Left lobe of liver (tissue), 2 donors: ENCODE measurements at regions not wholly inside any gene's neighbourhood (a gene's known extent, or its start where the extent isn't known, plus 50 kb on each side); places are given as distances from the start of the nearest gene placed in this dataset.
A peak's percentile ranks its signal among the peaks of the same experiment; 100 is the strongest.

Experiments
- ATAC-seq: fragments of 200-7000 bp; cut with Tn5 transposase; one replicate; pipeline ENCODE4 v1.9.1; 2020; ENCODE audit warnings: mild to moderate bottlenecking, moderate library complexity
- DNase-seq: peaks from one replicate; pipeline ENCODE4 v3.0.0-alpha.2; 2020; ENCODE audit warnings: low spot score
- donor health status: DM: no; HTN: no; CAD: no; lungs with moderate emphysema.
- donor health status: DM: no; HTN: yes; CAD: no.

- DNase-seq = no peak
- ATAC-seq = no peak
Observed at GRCh38 chr14:97539884-97540283, 742.7 kb downstream of the VRK1 start.

- ATAC-seq = no peak
- DNase-seq = no peak
Observed at GRCh38 chr14:97543221-97543620, 746.0 kb downstream of the VRK1 start.

- ATAC-seq (no peak), DNase-seq (no peak)
Observed at GRCh38 chr14:97543816-97544215, 746.6 kb downstream of the VRK1 start.

- no peak for DNase-seq
- no peak for ATAC-seq
Observed at GRCh38 chr14:97544571-97544970, 747.4 kb downstream of the VRK1 start.

- DNase-seq (no peak), ATAC-seq (no peak)
Observed at GRCh38 chr14:97546491-97547230, 749.5 kb downstream of the VRK1 start.

- DNase-seq (no peak), ATAC-seq (no peak)
Observed at GRCh38 chr14:97550463-97550862, 753.3 kb downstream of the VRK1 start.

- no peak for DNase-seq
- ATAC-seq = no peak
Observed at GRCh38 chr14:97554597-97554996, 757.4 kb downstream of the VRK1 start.

- ATAC-seq (no peak), DNase-seq (no peak)
Observed at GRCh38 chr14:97564334-97564733, 767.2 kb downstream of the VRK1 start.

GRCh38 chr14:97571201-97571600, 774.0 kb downstream of the VRK1 start:
- DNase-seq (no peak), ATAC-seq (no peak)

GRCh38 chr14:97571866-97572555, 774.8 kb downstream of the VRK1 start:
- no peak for ATAC-seq
- DNase-seq = no peak

GRCh38 chr14:97572583-97573458, 775.6 kb downstream of the VRK1 start:
- ATAC-seq (no peak), DNase-seq (no peak)

GRCh38 chr14:97575677-97576076, 778.5 kb downstream of the VRK1 start:
- DNase-seq = no peak
- no peak for ATAC-seq

GRCh38 chr14:97578982-97579548, 781.9 kb downstream of the VRK1 start:
- ATAC-seq (no peak), DNase-seq (no peak)

GRCh38 chr14:97581016-97581415, 783.8 kb downstream of the VRK1 start:
- ATAC-seq (no peak), DNase-seq (no peak)

- no peak for DNase-seq
- ATAC-seq = no peak
Observed at GRCh38 chr14:97582022-97582421, 784.8 kb downstream of the VRK1 start.

GRCh38 chr14:97584528-97584927, 787.3 kb downstream of the VRK1 start:
- DNase-seq = no peak
- peak; percentile 59 for ATAC-seq

GRCh38 chr14:97592341-97592980, 795.3 kb downstream of the VRK1 start:
- no peak for DNase-seq
- no peak for ATAC-seq

- ATAC-seq (no peak), DNase-seq (no peak)
Observed at GRCh38 chr14:97594306-97594705, 797.1 kb downstream of the VRK1 start.

- ATAC-seq = no peak
- DNase-seq = no peak
Observed at GRCh38 chr14:97602438-97603117, 805.4 kb downstream of the VRK1 start.

- no peak for DNase-seq
- no peak for ATAC-seq
Observed at GRCh38 chr14:97603201-97603600, 806.0 kb downstream of the VRK1 start.
